NOMO-1 treated with dmso at 0.1 percent for 144 hours (cell line): ENCODE measurements at regions not wholly inside any gene's neighbourhood (a gene's known extent, or its start where the extent isn't known, plus 50 kb on each side); places are given as distances from the start of the nearest gene placed in this dataset.
"Not testable (repeated sequence)": the region's sequence is repeated elsewhere in the genome, so short reads cannot be mapped to it uniquely, and the experiment has no call there.

ENCODE experiments used
- DNase-seq: peaks from one replicate; lab custom pipeline; 2025; ENCODE audit not compliant: unreplicated experiment; lab: John Stamatoyannopoulos, UW

DNA sequence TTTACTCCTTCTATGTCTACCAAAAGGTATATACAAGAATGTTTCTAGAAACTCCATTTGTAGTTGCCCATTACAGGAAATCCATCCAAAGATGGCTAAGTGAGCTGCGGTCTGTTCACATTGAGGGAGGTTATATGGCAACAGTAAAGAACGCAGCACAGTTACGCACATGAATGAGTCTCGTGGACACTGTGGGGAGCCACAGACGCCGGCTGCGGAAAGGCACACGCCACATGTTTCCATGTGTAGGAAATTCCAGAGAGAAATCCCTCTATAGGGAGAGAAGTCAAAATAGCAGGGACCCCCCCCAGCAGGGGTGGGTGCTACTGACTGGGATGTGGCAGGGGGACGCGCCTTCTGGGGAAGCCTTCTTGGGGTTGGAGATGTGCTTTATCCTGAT, 139.0 kb upstream of the NCOR2 start:
- no peak for DNase-seq

DNA sequence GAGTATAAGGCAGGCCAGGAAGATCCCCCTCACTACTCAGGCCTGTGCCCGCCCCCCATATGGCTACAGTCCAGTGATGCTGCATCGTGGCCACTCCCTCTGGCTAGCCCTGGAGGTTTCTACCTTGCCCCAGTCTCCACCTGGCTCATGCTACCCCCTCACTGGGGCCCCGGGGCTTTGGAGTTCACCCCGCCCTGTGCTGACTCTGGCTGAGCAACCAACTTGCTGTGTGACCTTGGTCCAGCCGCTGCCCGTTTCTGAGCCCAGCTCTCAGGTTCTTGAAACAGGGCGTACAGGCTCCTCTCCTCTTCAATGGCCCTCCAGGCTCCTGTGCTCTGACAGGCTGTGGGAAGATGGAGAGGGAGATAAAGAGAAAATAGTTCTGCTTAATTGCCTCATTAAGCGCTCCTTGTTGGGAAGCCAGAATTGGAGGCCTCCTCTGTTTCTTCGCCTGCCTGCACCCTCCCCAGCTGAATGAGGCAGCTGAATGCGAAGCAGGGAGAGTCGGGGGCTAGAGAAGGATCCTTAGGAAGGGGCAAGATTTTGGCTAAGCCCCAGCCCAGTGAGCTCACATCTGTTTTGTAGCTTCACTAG, 138.2 kb upstream of the NCOR2 start:
- no peak for DNase-seq

DNA sequence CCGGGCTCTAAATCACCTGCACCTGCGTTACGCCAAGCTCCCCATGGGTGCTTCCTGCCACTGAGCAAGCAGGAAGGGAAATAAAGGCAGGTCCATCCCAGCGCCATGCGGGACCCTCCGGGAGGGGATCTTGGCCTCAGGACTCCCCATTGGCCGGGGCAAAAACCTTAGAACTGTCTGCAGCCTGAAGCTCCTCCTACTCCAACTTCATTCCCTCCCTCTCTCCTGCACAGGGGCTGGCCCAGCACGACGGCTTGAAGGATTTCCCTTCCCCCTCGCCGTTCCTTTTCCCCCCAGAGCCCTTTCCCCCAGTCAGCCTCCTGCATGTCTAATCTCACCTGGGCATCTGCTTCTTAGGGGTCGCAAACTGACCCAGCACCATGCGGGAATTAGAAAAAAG, 137.2 kb upstream of the NCOR2 start:
- DNase-seq, result no peak

DNA sequence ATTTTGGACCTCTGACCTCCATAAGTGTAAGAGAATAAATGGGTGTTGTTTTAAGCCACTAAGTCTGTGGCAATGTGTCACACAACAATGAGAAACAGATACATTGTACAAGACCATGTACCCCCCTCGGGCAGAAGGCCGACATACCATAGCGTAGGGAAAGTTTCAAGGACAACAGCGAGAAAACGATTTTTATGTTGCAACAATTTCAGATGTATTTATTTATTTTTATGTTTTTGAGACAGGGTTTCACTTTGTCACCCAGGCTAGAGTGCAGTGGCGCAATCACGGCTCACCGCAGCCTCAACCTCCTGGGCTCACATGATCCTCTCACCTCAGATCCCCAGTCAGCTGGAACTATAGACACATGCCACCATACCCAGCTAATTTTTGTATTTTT, 136.4 kb upstream of the NCOR2 start:
- DNase-seq, result peak; percentile 44

DNA sequence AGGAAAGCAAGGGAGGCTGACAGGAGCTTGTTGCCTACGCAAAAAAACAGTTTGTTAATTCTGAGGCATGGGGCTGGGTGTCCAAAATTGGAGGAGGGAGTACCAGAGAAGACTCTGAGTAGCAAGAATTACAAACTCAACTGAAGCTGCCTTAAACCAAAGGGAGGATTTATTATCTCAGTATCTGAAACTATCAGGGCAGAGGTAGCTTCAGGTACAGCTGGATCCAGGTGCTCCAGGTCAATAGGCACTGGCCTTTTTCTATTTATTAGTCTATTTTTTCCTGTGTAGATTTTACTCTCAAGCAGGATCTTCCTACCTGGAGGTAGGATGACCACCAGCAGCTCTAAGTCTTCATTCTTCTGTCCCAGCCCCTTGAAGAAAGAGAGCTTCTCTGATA, 135.3 kb upstream of the NCOR2 start:
- no peak for DNase-seq

DNA sequence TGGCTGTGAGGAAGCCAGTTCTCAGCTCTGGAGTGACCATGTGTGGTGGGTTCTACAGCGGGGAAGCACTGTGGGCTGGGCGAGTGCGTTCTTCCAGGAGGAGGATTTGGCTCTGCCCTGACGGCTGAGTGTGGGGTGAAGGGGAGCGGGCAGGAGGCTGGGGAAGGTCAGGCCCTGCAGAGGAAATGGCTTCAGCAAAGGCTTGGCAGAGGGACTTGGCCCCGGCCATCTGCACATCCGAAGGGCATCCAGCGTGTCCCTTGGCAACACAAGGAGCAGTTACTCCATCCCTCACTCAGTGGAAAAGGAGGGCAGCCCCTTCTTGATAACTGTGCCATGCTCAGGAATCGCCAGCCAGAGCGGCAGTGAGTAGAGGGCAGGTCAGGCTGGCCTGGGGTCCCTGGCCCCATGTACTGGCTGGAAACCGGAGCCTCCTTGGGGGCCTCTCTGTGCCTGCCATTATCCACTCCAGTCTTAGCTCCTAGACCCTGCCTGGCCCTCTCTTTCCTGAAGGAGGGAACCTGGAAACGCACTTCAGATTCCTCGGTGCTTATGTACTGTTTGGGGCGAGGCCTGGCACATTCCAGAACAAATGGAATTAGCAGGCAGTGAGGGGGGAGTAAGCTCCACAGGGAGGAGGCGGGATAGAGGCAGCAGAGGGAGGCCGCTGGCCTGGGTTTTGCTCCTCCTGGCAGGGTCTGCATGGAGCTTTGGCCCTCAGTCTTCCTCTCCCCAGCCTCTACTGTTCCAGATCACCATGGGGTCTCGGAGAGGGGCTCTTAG, 133.6 kb upstream of the NCOR2 start:
- DNase-seq, result no peak

DNA sequence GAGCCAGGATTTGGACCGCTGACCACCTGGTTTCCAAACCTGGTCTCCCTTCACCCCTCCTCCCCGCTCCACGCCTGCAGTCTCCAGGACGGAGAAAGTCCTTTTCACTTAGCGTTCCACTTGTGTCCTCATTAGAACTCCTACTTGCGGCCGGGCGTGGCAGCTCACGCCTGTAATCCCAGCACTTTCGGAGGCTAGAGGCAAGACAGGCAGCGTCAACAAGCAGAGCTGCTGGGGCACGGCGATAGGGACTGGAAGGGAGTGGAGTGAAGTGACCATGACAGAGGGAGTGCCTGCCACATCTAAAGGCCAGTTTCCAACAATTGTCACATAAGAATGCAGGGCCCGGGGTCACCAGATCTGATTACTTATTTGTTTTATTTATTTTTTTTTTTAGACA, 132.5 kb upstream of the NCOR2 start:
- DNase-seq, result no peak

DNA sequence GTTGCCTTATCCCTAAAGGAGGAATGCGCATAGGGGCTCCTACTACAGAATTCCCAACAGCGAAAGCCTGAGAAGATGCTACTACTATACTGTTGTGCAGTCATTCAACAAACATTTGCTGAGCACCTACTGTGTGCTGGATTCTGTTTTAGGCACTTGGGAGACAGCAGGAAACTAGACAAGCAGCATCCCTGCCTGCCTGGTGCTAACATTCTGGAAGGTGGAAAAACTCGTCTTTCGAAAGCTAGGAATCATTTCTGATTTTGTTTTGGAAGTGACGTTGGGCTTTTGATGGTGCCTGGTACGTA, 131.5 kb upstream of the NCOR2 start:
- no peak for DNase-seq

DNA sequence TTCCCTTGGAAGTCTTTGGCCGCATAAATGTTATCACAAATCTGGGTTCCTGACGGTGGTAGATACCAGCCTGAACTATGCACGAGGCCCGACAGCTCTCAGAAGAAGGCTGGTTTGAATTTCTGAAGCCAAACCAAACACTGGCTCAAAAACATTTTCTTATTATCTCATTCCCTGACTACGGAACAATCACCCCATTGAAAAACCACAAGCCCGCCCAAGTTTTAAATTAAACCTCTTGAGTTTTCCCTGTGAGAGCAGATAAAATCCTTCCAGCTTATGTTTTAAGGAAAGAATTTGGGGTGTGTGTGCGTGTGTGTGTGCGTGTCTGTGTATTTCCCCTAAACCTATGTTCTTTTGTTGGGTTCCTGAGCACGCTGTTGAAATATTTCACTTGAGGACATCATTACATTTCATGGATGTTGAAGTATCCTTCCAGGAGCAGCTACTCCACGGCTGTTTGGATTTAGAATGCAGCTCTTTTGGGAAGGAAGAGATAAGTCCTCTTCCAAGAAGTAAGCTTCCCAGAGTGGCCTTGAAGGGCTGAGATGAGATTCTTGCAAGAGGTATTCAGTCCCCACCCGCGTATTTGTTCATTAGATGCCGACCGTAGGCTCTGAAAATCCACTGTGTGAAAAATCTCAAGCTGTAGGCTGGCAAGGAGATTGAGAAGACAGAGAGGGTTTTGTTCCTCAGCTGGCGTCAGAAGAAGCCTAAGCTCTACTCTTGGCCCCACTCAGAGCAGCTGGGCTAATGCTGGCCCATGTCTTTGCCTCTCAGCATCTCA, 131.0 kb upstream of the NCOR2 start:
- no peak for DNase-seq

DNA sequence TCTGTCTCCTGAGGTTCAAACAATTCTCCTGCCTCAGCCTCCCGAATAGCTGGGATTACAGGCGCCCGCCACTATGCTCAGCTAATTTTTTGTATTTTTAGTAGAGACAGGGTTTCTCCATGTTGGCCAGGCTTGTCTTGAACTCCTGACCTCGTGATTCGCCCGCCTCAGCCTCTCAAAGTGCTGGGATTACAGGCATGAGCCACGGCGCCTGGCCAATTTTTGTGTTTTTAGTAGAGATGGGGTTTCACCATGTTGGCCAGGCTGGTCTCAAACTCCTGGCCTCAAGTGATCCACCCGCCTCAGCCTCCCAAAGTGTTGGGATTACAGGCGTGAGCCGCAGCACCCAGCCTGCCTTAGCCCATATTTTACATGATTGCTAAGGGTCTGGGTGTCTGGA, 130.3 kb upstream of the NCOR2 start:
- DNase-seq, result not testable (repeated sequence)

DNA sequence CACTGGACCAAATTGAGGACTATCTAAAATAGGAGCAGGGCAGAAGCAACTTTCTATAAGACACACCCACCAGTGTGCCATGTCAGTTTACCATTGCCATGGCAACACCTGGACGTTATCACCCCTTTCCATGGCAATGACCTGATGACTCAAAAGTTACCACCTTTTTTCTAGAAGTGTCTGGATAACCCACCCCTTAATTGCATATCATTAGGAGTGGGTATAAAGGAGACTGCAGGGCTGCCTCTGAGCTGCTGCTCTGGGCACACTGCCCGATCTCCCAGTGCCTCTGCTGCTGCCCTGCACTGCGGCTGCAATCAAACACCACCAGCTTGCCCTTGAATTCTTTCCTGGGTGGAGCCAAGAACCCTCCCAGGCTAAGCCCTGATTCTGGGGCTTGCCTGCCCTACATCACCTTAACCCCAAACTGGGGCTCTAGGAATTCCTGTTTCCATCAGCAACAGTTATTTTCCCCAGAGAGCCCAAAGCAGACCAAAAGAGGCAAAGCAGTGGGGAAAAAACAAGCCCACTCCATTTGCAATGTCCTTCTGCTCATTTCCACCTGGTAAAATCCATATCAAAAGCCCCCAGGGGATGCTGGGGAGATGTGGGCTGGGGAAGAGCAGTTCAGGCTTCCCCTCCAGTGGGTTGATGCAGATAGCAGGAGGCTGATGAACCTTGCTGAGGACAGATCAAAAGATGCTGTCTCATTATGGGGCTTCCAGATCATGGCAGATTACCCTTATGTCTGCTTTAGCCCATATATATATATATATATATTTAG, 129.5 kb upstream of the NCOR2 start:
- DNase-seq, result no peak

DNA sequence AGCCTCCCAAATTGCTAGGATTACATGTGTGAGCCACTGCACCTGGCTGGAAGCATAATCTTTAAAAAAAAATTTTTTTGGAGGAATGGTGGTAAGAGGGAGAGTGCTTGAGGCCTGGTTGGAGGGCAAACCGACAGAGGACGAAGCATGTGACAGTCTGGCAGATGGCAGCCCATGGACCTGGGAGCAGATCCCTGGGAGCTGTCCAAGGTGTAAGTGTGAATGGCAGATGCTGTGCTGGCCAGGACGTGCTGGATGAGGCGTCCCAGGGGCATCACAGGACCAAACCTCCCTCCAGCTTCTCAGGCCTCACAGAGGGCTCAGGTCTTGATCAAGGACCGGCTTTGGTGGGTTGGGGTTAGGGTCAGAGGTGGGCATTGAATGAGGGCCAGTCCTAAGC, 128.4 kb upstream of the NCOR2 start:
- DNase-seq, result no peak

DNA sequence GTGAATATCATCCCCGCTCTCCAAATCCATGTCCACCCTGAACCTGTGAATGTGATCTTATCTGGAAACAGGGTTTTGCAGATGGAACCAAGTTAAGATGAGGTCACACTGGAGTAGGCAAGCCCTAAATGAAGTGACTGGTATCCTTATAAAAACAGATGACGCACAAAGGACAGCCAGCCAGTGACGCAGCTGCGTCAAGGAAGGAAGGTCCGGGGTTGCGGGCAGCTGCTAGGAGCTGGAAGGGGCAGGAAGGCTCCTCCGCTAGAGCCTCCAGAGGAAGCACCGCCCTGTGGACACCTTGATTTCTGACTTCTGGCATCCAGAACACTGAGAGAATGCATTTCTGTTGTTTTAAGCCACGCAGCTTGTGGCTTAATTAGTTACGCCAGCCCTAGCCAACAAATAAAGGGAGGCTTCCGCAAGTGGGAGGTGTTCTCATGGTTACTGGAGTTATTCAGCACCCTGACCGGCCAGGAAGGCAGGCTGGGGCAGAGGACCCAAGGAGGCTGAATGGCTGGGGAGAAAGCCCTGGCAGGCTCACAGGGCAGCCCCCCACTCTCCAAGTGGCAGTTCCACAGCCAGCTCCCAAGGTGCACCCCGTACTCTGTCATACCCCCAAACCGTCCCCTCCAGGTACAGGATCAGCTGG, 127.6 kb upstream of the NCOR2 start:
- DNase-seq, result no peak

DNA sequence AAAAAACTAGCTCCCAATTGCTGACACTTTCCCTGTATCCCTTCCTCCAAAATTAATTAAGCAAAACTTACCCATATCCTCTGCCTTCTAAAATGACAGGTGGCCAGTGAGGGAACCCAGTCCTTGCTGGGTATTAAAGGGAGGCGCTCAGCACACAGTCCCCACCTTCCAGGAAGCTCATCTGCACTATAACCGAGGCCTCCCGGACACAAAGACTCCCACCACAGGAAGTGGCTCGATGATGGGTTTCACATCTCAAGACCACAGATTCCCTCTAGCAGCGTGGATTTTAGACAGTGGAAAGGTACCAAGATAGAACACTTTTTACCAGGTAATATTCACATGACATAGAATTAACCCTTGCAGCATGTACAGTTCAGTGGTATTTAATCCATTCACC, 126.8 kb upstream of the NCOR2 start:
- peak; percentile 77 for DNase-seq

DNA sequence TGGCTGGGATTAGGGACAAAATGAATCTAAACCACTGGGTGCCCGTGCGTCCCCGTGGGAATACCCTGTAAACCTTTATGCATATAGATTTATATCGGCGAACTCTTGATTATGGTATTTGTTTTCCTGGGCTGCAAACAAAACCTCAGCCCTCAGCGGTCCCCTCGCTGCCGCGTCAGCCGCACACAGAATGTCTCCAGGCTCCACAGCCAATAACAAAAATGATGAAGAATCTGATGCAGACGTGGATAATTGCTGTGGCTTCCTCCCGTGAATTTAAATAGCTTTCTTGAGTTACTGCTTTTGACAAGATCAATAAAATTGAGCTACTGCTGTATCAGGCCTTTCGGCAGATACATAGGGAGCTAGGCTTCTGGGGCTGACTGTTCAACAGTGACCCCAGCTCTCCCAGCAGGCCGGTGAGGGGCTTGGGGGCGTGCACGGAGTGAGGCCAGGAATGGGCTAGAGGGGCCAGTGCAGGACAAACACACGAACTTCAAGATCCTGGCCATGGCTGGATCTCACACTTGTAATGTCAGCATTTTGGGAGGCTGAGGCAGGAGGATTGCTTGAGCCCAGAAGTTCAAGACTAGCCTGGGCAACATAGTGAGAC, 125.8 kb upstream of the NCOR2 start:
- no peak for DNase-seq

DNA sequence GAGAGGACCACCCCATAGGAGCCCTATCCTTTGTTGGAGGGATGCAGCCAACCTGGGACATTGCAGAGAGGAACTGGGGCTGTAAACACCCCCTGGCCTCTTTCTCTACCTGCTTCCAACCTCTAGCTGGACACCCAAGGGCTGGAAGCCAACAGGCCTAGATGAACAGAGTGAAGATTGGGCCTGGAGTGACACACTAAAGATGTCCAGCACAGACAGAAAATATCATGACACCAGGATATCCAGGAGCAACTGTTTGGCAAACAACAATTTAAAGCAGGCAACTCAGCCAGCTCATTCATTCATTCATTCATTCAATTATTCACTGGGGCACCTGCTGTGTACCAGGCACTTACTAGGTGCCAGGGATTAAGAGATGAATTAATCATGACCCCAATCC, 125.0 kb upstream of the NCOR2 start:
- no peak for DNase-seq

DNA sequence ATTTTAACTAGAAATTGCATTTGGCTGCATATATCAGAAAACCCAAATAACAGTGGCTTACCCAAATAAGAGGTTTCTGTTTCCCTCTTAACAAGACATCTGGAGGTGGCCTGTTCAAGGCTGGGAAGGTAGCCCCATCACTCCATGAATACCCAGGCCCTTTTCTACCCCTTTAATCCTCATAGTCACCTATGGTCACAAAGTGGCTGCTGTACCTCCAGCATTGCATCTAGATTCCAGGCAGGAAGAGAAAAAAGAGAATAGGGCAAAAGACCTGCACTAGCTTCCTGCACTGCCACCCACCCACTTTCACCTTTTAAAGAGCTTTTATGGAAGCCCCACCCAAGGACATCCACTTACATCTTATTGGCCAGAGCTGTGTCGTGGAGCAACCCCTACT, 124.0 kb upstream of the NCOR2 start:
- no peak for DNase-seq

DNA sequence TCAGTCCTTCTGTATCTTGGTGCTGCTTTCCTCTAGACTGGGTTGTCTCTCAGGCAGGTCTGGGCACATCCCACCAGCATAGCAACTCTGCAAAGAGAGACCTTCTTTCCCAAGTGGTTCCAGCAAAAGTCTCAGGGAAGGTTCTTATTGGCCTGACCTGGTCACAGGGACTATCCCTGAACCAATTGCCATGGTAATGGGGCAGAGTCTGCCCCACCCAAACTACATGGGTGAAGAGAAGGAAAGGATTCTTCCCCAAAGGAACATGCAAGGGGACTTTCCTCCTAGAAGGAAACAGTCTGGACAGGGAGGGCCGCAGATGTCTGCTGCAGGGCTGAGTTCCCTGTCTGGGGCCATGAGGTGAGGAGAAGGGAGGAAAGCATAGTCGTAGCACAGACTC, 122.2 kb upstream of the NCOR2 start:
- no peak for DNase-seq

DNA sequence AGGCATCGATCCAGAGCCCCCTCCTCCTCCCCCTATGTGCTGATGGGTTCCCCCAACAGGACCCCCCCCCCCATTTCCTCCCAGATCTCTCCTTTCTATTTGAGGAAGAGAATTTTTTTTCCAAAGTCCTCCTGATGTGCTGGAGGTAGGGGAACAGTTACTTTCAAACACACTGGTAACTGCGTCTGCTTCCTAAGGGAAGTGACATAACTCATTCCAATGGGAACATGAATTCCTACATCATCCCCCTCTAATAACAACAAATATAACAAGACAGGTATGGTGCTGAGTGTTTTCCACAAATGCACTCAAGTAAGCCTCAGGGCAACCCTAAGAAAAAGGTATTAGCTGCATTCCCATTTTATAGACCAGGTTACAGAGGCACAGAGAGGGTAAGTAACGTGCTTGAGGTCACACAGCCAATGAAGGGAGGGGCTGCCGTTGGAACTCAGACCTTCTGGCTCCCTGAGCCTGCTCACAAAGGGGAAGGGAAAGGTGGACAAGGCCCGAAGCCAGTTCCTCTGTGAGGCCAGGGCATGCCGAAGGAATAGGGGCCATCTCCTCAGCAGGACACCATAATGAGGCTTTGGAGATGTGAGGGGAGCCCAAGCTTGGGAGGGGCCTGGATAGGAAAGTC, 121.1 kb upstream of the NCOR2 start:
- DNase-seq, result no peak

DNA sequence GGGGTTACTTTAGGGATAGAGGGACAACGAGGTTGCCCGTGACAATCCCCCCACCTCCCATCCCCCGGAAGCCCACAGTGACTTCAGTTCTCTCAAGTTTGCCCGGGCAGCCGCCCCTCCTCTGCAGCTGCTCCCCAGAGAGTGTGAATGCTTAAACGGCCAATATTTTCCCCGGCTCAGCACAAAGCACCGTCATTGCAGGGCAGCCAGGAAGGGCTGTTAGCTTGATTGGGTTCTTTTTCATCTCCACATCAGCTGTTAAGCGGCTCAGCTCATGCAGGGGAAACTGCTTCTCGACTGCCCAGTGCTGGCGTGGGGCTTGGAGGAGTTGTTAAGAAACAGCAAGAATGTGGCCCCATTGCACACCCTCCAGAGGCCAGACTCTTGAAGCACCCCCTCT, 120.5 kb upstream of the NCOR2 start:
- DNase-seq, result no peak
